GM21447 (cell line): ENCODE measurements at regions not wholly inside any gene's neighbourhood (a gene's known extent, or its start where the extent isn't known, plus 50 kb on each side); places are given as distances from the start of the nearest gene placed in this dataset.
"Not testable (repeated sequence)": the region's sequence is repeated elsewhere in the genome, so short reads cannot be mapped to it uniquely, and the experiment has no call there.

Experiments
- ATAC-seq: cut with Tn5 transposase; IDR thresholded peaks from one replicate; pipeline ENCODE4 v1.9.1; 2021; ENCODE audit not compliant: unreplicated experiment

GRCh38 chr2:39570614-39571013 lies 95.1 kb upstream of the TMEM178A start:
- ATAC-seq, result no peak

GRCh38 chr2:39571111-39571731 lies 94.5 kb upstream of the TMEM178A start:
- ATAC-seq, result no peak

- ATAC-seq, result no peak
Observed at GRCh38 chr2:39573276-39573675, 92.4 kb upstream of the TMEM178A start.

- ATAC-seq, result no peak
Observed at GRCh38 chr2:39581866-39582265, 83.9 kb upstream of the TMEM178A start.

- ATAC-seq, result no peak
Observed at GRCh38 chr2:39583213-39583612, 82.5 kb upstream of the TMEM178A start.

- ATAC-seq, result no peak
Observed at GRCh38 chr2:39583781-39584180, 81.9 kb upstream of the TMEM178A start.

- no peak for ATAC-seq
Observed at GRCh38 chr2:39584283-39584965, 81.3 kb upstream of the TMEM178A start.

- ATAC-seq, result not testable (repeated sequence)
Observed at GRCh38 chr2:39585531-39585930, 80.2 kb upstream of the TMEM178A start.

GRCh38 chr2:39587168-39587567 lies 78.5 kb upstream of the TMEM178A start:
- no peak for ATAC-seq

- ATAC-seq, result no peak
Observed at GRCh38 chr2:39587641-39588040, 78.1 kb upstream of the TMEM178A start.

GRCh38 chr2:39593439-39594393 lies 72.0 kb upstream of the TMEM178A start:
- ATAC-seq, result no peak

GRCh38 chr2:39595116-39595515 lies 70.6 kb upstream of the TMEM178A start:
- no peak for ATAC-seq

GRCh38 chr2:39597314-39597713 lies 68.4 kb upstream of the TMEM178A start:
- no peak for ATAC-seq

- ATAC-seq, result no peak
Observed at GRCh38 chr2:39602616-39603015, 63.1 kb upstream of the TMEM178A start.

GRCh38 chr2:39603436-39603835 lies 62.3 kb upstream of the TMEM178A start:
- no peak for ATAC-seq

GRCh38 chr2:39604866-39605265 lies 60.9 kb upstream of the TMEM178A start:
- ATAC-seq, result no peak

- no peak for ATAC-seq
Observed at GRCh38 chr2:39606585-39606984, 59.1 kb upstream of the TMEM178A start.

GRCh38 chr2:39607538-39608262 lies 58.0 kb upstream of the TMEM178A start:
- ATAC-seq, result no peak

- ATAC-seq, result no peak
Observed at GRCh38 chr2:39608263-39608575, 57.5 kb upstream of the TMEM178A start.

- no peak for ATAC-seq
Observed at GRCh38 chr2:39608686-39609441, 56.9 kb upstream of the TMEM178A start.

GRCh38 chr2:39609917-39610316 lies 55.8 kb upstream of the TMEM178A start:
- no peak for ATAC-seq
